CD4-positive, alpha-beta memory T cell (primary cell): ENCODE measurements at regions not wholly inside any gene's neighbourhood (a gene's known extent, or its start where the extent isn't known, plus 50 kb on each side); places are given as distances from the start of the nearest gene placed in this dataset.
"Not testable (repeated sequence)": the region's sequence is repeated elsewhere in the genome, so short reads cannot be mapped to it uniquely, and the experiment has no call there.

ENCODE experiments used
- CTCF ChIA-PET: fragments of 350-600 bp; sonication (Branson Sonifier 250); formaldehyde crosslinking; loops from one replicate; lab custom pipeline; 2021; ENCODE audit warnings: inconsistent platforms; ENCODE audit not compliant: partially characterized antibody; lab: Charles Lee
- POLR2A ChIA-PET: fragments of 350-600 bp; sonication (Branson Sonifier 250); formaldehyde crosslinking; loops from one replicate; lab custom pipeline; 2021; ENCODE audit not compliant: partially characterized antibody; lab: Charles Lee
- DNase-seq, 5 donors: peaks; one replicate each; pipeline versions ENCODE4 v3.0.0 to v3.0.0-alpha.2; 2020 to 2022; ENCODE audit warnings: mixed read lengths in 1 of 5
- H3K27ac ChIP-seq: one replicate; pipeline ENCODE4 v1.7.0; 2013; ENCODE audit warnings: low read depth, low read length
- H3K27me3 ChIP-seq: 2 replicates; pipeline ENCODE4 v1.7.0; 2013; ENCODE audit warnings: mild to moderate bottlenecking, low read length, moderate library complexity; ENCODE audit not compliant: insufficient read depth
- H3K36me3 ChIP-seq: 2 replicates; pipeline ENCODE4 v1.7.0; 2013; ENCODE audit warnings: mild to moderate bottlenecking, low read length, moderate library complexity; ENCODE audit not compliant: insufficient read depth
- H3K4me1 ChIP-seq: 2 replicates; pipeline ENCODE4 v1.7.0; 2013; ENCODE audit warnings: mild to moderate bottlenecking, low read length, moderate library complexity; ENCODE audit not compliant: insufficient read depth
- H3K4me3 ChIP-seq, 2 donors: one replicate each; pipeline ENCODE4 v1.7.0; 2013; ENCODE audit warnings: low read length in 2 of 2, mild to moderate bottlenecking in 1 of 2
- H3K9me3 ChIP-seq, 2 donors: one replicate each; pipeline ENCODE4 v1.7.0; 2013; ENCODE audit warnings: low read length in 2 of 2, control low read depth in 1 of 2; ENCODE audit not compliant: control insufficient read depth in 1 of 2
- H3K27ac Mint-ChIP-seq, 7 donors: one replicate each; pipeline ENCODE4 v1.8.0; 2020 to 2021; ENCODE audit warnings: mixed read lengths in 7 of 7, mild to moderate bottlenecking in 6 of 7, inconsistent platforms in 3 of 7, moderate library complexity in 3 of 7
- H3K27me3 Mint-ChIP-seq, 2 donors: one replicate each; pipeline ENCODE4 v1.8.0; 2020 to 2021; ENCODE audit warnings: mixed read lengths in 2 of 2
- H3K36me3 Mint-ChIP-seq, 2 donors: one replicate each; pipeline ENCODE4 v1.8.0; 2020 to 2021; ENCODE audit warnings: mixed read lengths in 2 of 2, inconsistent platforms in 1 of 2, mild to moderate bottlenecking in 1 of 2
- H3K4me1 Mint-ChIP-seq, 4 donors: one replicate each; pipeline ENCODE4 v1.8.0; 2020 to 2021; ENCODE audit warnings: mixed read lengths in 4 of 4, mild to moderate bottlenecking in 1 of 4
- H3K4me3 Mint-ChIP-seq, 8 donors: one replicate each; pipeline ENCODE4 v1.8.0; 2020 to 2021; ENCODE audit warnings: mixed read lengths in 8 of 8, mild to moderate bottlenecking in 7 of 8, moderate library complexity in 6 of 8, inconsistent platforms in 3 of 8
- H3K9me3 Mint-ChIP-seq, 8 donors: one replicate each; pipeline ENCODE4 v1.8.0; 2020 to 2021; ENCODE audit warnings: mixed read lengths in 8 of 8, mild to moderate bottlenecking in 5 of 8, inconsistent platforms in 3 of 8, moderate library complexity in 1 of 8
- intact Hi-C: fragments of 100-400 bp; cut with micrococcal nuclease; formaldehyde crosslinking; loops from one replicate; pipeline ENCODE4 v1.15.1; 2023

- not testable (repeated sequence) for H3K4me1 Mint-ChIP-seq, H3K36me3 Mint-ChIP-seq, H3K9me3 Mint-ChIP-seq
Observed at GRCh38 chrX:3935196-3935595, 221.7 kb upstream of the PRKX start.

GRCh38 chrX:3920424-3921017 lies 207.1 kb upstream of the PRKX start:
- H3K4me3 ChIP-seq, H3K27ac Mint-ChIP-seq, CTCF ChIA-PET, intact Hi-C loops, H3K4me3 Mint-ChIP-seq, H3K27me3 Mint-ChIP-seq, H3K36me3 ChIP-seq, H3K4me1 ChIP-seq, POLR2A ChIA-PET, H3K27me3 ChIP-seq, DNase-seq, H3K9me3 ChIP-seq, H3K36me3 Mint-ChIP-seq, H3K27ac ChIP-seq, H3K4me1 Mint-ChIP-seq, H3K9me3 Mint-ChIP-seq: not testable (repeated sequence)

More at GRCh38 chrX:3935196-3935595, 221.7 kb upstream of the PRKX start:
- H3K4me3 ChIP-seq, POLR2A ChIA-PET, H3K9me3 ChIP-seq, intact Hi-C loops, DNase-seq, H3K27me3 ChIP-seq, H3K27ac Mint-ChIP-seq, H3K27me3 Mint-ChIP-seq, H3K4me3 Mint-ChIP-seq, CTCF ChIA-PET, H3K27ac ChIP-seq, H3K36me3 ChIP-seq, H3K4me1 ChIP-seq: not testable (repeated sequence)

DNA sequence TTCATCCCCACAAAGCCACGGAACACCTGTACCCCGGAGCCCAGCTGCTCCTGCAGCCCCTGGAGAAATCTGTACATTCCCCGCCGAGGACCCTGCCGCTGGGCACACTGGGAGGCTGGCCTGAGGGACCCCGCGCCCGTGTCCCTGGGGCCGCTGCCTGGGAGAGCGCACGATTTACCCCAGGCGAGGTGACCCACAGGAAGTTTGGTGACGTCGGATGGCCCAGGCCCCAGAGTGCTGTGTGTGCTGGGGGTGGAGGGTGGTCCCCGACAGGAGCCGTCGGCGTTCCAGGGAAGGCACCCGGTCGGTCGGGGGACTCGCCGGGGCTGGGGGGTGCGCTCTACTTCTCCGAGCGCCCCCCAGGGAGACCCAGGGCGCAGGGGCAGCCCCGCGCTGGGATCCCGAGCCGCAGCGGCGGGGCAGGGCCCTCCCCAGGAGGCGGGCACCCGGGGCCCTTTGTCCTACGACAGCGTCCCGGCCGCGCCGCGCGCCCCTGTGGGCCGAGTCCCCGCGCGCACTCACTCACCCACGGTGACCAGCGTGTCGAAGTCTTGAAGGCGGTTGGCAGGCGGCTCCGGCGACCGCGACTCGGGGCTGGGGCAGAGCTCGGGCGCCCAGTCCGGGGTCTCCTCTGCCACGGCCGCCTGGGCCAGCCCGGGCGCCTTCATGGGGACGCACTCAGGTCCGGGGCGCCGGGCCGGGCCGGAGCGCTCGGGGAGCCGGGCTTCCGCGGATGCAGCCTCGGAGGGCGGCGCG lies 206.4 kb upstream of the PRKX start:
- H3K4me3 ChIP-seq, H3K27ac Mint-ChIP-seq, H3K27me3 ChIP-seq, CTCF ChIA-PET, H3K4me1 Mint-ChIP-seq, H3K9me3 Mint-ChIP-seq, intact Hi-C loops, POLR2A ChIA-PET, H3K4me3 Mint-ChIP-seq, H3K36me3 Mint-ChIP-seq, DNase-seq, H3K9me3 ChIP-seq, H3K4me1 ChIP-seq, H3K27me3 Mint-ChIP-seq, H3K27ac ChIP-seq, H3K36me3 ChIP-seq: not testable (repeated sequence)

DNA sequence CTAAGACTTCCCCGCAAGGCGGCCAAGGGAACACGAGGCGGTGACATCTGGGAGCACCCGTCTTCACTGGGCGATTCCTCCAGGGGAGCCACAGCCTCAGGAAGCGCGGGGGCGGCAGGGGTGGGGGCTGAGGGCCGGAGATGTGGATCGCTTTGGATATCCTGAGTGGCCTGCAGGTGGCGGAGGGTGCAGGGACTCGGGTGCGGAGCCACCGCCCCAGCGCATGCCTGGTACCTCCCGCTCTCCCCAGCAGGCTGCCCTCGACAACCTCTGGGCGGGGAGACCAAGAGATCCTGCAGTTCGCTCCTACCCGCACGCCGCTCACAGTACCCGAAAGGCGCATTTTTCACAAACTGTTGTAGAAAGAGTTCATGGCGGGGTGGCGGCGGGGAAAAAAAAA lies 201.4 kb upstream of the PRKX start:
- H3K4me1 ChIP-seq, H3K9me3 ChIP-seq, CTCF ChIA-PET, H3K27me3 ChIP-seq, H3K4me3 ChIP-seq, H3K27me3 Mint-ChIP-seq, H3K4me1 Mint-ChIP-seq, DNase-seq, intact Hi-C loops, H3K4me3 Mint-ChIP-seq, H3K36me3 ChIP-seq, H3K27ac ChIP-seq, H3K27ac Mint-ChIP-seq, H3K9me3 Mint-ChIP-seq, H3K36me3 Mint-ChIP-seq, POLR2A ChIA-PET: not testable (repeated sequence)

- H3K4me1 ChIP-seq, H3K4me3 Mint-ChIP-seq, H3K9me3 Mint-ChIP-seq, H3K36me3 Mint-ChIP-seq, H3K4me1 Mint-ChIP-seq, POLR2A ChIA-PET, H3K36me3 ChIP-seq, DNase-seq, intact Hi-C loops, H3K4me3 ChIP-seq, H3K27ac ChIP-seq, H3K27me3 Mint-ChIP-seq, H3K27ac Mint-ChIP-seq, CTCF ChIA-PET, H3K9me3 ChIP-seq, H3K27me3 ChIP-seq: not testable (repeated sequence)
Observed at GRCh38 chrX:3914059-3914458, 200.6 kb upstream of the PRKX start.

DNA sequence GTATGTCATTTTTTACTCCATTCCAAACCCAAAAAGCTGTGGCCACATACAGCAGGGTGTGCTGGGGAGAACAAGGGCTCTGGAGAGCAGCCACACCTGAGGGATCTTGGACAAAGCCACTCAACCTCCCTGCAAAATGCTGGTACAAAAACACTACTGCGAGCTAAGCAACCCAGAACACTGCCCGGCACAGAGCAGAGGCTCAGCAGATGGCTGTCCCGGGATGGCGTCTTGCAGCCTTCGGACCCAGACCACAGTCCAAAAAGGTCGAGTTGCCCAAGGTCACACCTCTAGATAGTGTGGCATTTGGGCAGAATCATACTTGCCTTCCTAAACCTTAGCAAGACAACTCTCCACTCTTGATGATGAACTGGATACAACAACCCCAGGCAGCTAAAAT lies 197.6 kb upstream of the PRKX start:
- H3K27ac Mint-ChIP-seq, H3K4me1 ChIP-seq, intact Hi-C loops, H3K27me3 Mint-ChIP-seq, H3K4me3 ChIP-seq, DNase-seq, H3K27ac ChIP-seq, H3K4me3 Mint-ChIP-seq, CTCF ChIA-PET, H3K4me1 Mint-ChIP-seq, H3K9me3 ChIP-seq, H3K36me3 ChIP-seq, H3K27me3 ChIP-seq, H3K36me3 Mint-ChIP-seq, POLR2A ChIA-PET, H3K9me3 Mint-ChIP-seq: not testable (repeated sequence)

- H3K27me3 Mint-ChIP-seq, H3K9me3 ChIP-seq, DNase-seq, H3K36me3 ChIP-seq, H3K27ac ChIP-seq, H3K9me3 Mint-ChIP-seq, H3K4me3 Mint-ChIP-seq, H3K4me3 ChIP-seq, POLR2A ChIA-PET, H3K27me3 ChIP-seq, H3K4me1 Mint-ChIP-seq, H3K4me1 ChIP-seq, H3K27ac Mint-ChIP-seq, CTCF ChIA-PET, intact Hi-C loops, H3K36me3 Mint-ChIP-seq: not testable (repeated sequence)
Observed at GRCh38 chrX:3910611-3911010, 197.2 kb upstream of the PRKX start.
